GM21786 (cell line): ENCODE measurements at regions not wholly inside any gene's neighbourhood (a gene's known extent, or its start where the extent isn't known, plus 50 kb on each side); places are given as distances from the start of the nearest gene placed in this dataset.
"Not testable (repeated sequence)": the region's sequence is repeated elsewhere in the genome, so short reads cannot be mapped to it uniquely, and the experiment has no call there.

ENCODE experiments used
- ATAC-seq: cut with Tn5 transposase; IDR thresholded peaks from one replicate; pipeline ENCODE4 v1.9.1; 2021; ENCODE audit not compliant: unreplicated experiment

DNA sequence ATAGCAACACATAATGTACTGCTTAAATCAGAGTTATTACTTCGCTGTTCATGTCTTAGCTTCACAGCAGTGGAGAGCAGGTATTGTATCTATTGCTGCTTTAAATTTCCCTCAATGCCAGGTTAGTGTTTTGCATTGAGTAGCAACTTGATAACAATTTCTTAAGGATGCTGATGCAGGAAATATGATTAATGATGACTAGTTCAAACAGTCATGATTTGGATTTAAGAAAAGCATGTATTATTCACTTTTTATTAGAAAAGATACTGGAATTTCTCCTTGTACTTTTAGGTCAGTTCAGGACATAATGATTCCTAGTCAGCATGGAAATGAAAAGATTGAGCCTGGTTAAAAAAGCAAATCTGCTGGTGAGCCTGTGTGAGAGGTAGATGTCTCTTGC is 67.2 kb upstream of the ARHGAP29 start:
- no peak for ATAC-seq

DNA sequence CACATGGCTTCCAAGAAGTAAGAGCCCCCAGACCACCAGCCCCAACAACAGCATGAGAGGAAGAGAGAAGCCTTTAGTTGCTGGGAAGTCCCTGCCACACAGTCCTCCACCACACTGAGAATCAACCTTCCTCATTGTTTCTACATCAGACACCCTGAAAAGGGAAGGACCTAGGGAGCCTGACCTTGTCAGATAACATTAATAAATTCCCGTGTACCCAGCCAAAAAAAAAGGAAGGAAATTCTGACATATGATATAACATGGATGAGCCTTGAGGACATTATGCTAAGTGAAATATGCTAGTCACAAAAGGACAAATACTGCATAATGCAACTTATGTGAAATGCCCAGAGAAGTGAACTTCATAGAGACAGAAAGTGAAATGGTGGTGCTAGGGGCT is 65.6 kb upstream of the ARHGAP29 start:
- ATAC-seq: no peak

DNA sequence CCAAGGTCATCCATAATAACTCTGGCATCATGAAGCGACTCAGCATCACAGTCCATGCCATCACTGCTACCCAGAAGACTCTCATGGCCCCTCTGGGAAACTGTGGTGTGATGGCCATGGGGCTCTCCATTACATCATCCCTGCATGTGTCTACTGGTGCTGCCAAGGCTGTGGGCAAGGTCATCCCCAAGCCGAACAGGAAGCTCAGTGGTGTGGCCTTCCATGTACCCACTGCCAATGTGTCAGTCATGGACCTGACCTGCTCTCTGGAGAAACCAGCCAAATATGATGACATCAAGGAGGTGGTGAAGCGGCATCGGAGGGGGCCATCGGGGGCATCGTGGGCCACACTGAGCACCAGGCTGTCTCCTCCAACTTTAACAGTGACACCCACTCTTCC is 65.1 kb upstream of the ARHGAP29 start:
- ATAC-seq: no peak

DNA sequence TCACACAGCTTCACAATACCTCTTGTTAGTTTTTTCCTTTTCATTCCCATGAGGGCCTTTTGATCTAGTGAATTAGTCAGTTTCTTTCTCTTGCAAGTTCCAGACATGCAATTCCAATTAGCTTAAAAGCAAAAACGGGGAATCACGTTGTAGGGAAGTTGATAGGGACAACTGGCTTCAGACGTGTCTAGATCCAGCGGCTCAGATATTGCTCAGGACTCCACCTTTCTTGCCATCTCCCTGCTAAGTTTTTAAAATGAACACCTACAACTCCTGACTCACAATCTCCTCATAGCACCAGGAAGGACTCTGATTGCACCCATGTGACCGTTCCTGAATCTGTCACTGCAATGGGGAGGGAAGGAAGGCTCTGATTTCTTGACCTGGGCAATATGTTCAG is 63.8 kb upstream of the ARHGAP29 start:
- no peak for ATAC-seq

DNA sequence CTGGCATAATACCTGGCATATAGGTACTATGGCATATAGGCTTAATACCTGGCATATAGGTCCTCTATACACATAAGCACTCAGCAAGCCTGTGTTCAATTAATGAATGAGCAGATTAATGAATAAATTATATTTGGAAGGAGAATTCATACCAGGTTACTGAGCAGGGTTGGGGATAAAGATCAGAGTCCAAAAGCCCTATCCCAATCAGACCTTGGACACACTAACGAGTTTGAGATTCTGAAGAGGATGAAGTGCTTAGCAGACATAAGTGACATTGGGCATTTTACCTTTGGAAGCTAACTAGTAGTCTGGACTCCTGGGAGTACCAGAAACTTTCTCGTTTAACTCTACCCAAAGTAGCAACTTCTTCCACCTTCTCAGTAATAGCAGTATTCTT is 63.3 kb upstream of the ARHGAP29 start:
- ATAC-seq: no peak

DNA sequence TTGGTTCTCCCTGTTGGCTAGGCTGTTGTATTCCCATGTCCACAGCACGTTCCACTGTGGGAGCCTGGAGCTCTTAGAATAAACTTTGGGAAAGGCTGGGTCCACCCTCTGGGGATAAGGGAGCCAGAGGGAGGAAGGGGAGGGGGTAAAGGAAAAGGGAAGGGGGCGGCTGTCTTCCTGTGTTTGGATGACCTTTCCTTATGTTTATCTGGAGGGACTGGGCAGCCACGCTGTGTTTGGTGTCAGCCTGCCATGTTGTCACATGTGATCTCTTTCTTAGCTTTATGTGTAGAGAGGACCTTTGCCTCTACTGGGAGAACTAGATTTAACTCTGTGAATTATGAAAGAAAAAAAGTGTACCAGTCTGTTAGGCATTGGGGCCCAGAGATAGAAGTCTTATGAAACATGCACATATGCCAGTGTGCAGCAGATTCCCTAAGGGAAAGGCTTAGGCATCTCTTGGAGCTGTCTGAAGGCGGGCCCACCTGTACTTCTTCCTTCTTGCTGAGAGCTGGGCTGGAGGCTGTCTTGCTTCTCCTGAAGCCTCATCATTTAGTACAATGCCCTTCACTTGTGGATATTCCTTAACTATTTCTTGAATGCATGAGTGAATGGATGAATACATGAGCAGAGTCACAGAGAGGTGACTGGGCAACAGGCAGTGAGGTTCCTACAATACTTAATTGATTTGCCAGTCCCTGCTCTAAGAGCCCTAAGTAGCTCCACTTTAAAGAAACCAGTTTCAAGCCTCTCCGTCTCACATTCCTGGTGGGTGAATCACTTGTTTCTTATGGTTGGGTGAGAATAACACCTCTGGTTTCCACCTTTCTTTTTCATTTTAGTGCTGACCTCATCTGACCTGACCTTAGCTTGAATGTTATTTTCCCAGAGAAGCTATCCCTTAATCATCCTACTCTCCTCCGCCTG is 62.5 kb upstream of the ARHGAP29 start:
- ATAC-seq: no peak

DNA sequence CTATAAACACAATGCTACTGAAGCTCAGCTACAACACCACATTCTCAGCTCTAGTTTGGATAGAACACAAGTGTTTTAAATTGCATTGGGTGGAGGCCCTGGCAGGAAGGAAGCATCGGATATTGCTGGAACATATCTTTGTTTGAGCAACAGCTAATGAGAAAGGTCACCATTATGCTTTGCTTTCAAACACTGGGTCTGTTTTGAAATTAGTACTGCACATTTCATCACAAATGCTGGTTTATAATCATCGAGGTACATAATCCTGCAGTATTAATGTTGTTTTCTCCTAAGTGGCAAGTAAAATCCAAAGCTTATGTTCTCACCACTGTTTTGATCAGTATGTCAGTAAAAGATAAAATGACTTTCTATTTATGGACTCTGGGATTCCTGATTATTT is 61.5 kb upstream of the ARHGAP29 start:
- ATAC-seq: no peak

DNA sequence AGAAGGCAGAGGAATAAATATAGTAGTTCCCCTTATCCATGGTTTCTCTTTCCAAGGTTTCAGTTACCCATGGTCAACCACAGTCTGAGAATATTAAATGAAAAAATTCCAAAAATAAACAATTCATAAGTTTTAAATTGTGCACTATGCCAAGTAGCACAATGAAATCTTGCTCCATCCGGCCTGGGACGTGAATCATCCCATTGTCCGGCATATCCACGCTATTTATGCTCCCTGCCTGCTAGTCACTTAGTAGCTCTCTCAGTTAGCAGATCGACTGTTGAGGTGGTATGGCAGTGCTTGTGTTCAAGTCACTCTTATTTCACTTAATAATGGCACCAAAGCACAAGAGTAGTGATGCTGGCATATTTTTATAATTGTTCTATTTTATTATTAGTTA is 58.6 kb upstream of the ARHGAP29 start:
- no peak for ATAC-seq

DNA sequence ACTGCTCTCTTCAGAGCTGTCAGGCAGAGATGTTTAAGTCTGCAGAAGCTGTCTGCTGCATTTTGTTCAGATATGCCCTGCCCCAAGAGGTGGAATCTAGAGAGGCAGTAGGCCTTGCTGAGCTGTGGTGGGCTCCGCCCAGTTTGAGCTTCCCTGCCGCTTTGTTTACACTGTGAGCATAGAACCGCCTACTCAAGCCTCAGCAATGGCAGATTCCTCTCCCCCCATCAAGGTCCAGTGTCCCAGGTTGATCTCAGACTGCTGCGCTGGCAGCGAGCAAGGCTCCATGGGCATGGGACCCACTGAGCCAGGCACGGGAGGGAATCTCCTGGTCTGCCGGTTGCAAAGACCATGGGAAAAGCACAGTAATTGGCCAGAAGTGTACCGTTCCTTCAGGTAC is 55.6 kb upstream of the ARHGAP29 start:
- not testable (repeated sequence) for ATAC-seq

DNA sequence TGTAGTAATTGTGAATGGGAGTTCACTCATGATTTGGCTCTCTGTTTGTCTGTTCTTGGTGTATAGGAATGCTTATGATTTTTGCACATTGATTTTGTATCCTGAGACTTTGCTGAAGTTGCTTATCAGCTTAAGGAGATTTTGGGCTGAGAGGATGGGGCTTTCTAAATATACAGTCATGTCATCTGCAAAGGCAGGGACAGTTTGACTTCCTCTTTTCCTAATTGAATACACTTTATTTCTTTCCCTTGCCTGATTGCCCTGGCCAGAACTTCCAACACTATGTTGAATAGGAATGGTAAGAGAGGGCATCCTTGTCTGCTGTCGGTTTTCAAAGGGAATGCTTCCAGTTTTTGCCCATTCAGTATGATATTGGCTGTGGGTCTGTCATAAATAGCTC is 51.9 kb upstream of the ARHGAP29 start:
- ATAC-seq: not testable (repeated sequence)
